ENCODE measurements at regions not wholly inside any gene's neighbourhood (a gene's known extent, or its start where the extent isn't known, plus 50 kb on each side); places are given as distances from the start of the nearest gene placed in this dataset.
"Not testable (repeated sequence)": the region's sequence is repeated elsewhere in the genome, so short reads cannot be mapped to it uniquely, and the experiment has no call there.

DNA sequence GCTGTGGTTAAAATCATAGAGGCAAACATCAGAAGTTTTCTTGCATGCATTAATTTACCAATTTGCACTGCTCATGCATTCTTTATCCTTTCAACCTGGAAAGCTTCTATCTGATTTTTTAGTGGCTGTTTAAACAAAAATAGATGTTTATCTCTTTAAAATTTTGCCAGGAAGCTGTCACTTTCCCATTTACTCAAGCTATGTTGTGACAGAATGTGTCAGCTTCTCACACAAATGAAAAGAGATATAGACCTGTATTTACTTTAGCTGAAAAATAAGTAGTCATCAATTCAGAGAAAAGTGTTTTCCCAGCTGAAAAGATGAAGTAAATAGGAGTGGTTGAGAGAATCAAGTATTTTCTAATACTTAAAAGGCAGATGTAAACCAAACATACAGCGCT is 872.8 kb downstream of the DACH1 start:
- Histone ChIP-seq H3K4me1 (ENCODE audit: insufficient read depth, poor library complexity, severe bottlenecking) (no peaks in the 10 kb centered on the region), H3K27me3 (ENCODE audit: insufficient read depth, poor library complexity, severe bottlenecking) (peaks cover 4% of the 10 kb centered on the region), H3K9me3 (ENCODE audit: severe bottlenecking) (no peaks in the 10 kb centered on the region), H3K36me3 (ENCODE audit: low read depth) (no peaks in the 10 kb centered on the region), H3K27ac (ENCODE audit: poor library complexity, severe bottlenecking) (no peak overlapping the region), H3K4me3 (ENCODE audit: severe bottlenecking) (no peak overlapping the region)
- DNase-seq (ENCODE audit: low spot score): no peak
- TF ChIP-seq, protein P1, sequence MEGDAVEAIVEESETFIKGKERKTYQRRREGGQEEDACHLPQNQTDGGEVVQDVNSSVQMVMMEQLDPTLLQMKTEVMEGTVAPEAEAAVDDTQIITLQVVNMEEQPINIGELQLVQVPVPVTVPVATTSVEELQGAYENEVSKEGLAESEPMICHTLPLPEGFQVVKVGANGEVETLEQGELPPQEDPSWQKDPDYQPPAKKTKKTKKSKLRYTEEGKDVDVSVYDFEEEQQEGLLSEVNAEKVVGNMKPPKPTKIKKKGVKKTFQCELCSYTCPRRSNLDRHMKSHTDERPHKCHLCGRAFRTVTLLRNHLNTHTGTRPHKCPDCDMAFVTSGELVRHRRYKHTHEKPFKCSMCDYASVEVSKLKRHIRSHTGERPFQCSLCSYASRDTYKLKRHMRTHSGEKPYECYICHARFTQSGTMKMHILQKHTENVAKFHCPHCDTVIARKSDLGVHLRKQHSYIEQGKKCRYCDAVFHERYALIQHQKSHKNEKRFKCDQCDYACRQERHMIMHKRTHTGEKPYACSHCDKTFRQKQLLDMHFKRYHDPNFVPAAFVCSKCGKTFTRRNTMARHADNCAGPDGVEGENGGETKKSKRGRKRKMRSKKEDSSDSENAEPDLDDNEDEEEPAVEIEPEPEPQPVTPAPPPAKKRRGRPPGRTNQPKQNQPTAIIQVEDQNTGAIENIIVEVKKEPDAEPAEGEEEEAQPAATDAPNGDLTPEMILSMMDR (IDR thresholded peaks at IDR 0.05; ENCODE audit: poor library complexity, severe bottlenecking): no peak
- no peak for ATAC-seq (ENCODE audit: low read depth)

DNA sequence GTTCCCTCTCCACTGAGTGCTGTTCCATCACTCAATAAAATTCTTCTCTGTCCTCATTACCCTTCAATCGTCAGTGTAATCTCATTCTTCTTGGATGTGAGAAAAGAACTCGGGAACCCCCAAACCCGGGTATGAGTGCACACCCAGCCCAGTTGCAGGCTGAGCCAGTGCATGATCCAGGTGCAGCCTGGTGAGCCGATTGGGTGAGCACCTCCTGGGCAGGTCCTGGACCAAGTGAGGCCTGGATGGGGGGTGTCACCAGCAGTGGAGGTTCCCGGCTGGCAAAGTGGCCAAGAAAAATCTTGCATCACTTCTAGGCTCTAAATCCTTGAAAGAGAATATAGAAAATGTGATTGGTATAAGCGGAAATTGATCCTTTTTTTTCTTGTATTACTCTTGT is 878.8 kb upstream of the KLHL1 start:
- H3K27ac ChIP-seq (ENCODE audit: poor library complexity, severe bottlenecking): no peak overlapping the region
- no peak for DNase-seq (ENCODE audit: low spot score)
- no peaks in the 10 kb centered on the region for H3K9me3 ChIP-seq (ENCODE audit: severe bottlenecking)
- H3K27me3 ChIP-seq (ENCODE audit: insufficient read depth, poor library complexity, severe bottlenecking): no peaks in the 10 kb centered on the region
- no peaks in the 10 kb centered on the region for H3K4me1 ChIP-seq (ENCODE audit: insufficient read depth, poor library complexity, severe bottlenecking)
- H3K4me3 ChIP-seq (ENCODE audit: severe bottlenecking): no peak overlapping the region
- no peaks in the 10 kb centered on the region for H3K36me3 ChIP-seq (ENCODE audit: low read depth)
- ATAC-seq (ENCODE audit: low read depth): no peak
- TF ChIP-seq, protein P1 (IDR thresholded peaks at IDR 0.05; ENCODE audit: poor library complexity, severe bottlenecking): no peak

DNA sequence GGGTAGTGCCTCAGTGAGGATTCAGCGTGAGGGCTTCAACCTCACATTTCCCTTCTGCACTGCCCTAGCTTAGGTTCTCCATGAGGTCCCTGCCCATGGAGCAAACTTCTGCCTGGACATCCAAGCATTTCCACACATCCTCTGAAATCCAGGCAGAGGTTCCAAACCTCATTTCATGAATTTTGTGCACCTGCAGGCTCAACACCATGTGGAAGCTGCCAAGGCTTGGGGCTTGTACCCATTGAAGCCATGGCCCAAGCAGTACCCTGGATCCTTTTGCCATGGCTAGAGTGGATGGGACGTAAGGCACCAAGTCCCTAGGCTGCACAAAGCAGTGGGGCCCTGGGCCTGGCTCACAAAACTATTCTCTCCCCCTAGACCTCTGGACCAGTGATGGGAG is 877.1 kb upstream of the KLHL1 start:
- TF ChIP-seq, protein P1 (IDR thresholded peaks at IDR 0.05; ENCODE audit: poor library complexity, severe bottlenecking): no peak
- Histone ChIP-seq H3K9me3 (ENCODE audit: severe bottlenecking) (no peaks in the 10 kb centered on the region), H3K4me3 (ENCODE audit: severe bottlenecking) (no peak overlapping the region), H3K36me3 (ENCODE audit: low read depth) (no peaks in the 10 kb centered on the region), H3K4me1 (ENCODE audit: insufficient read depth, poor library complexity, severe bottlenecking) (no peaks in the 10 kb centered on the region), H3K27me3 (ENCODE audit: insufficient read depth, poor library complexity, severe bottlenecking) (no peaks in the 10 kb centered on the region), H3K27ac (ENCODE audit: poor library complexity, severe bottlenecking) (no peak overlapping the region)
- DNase-seq (ENCODE audit: low spot score): no peak
- ATAC-seq (ENCODE audit: low read depth): no peak

DNA sequence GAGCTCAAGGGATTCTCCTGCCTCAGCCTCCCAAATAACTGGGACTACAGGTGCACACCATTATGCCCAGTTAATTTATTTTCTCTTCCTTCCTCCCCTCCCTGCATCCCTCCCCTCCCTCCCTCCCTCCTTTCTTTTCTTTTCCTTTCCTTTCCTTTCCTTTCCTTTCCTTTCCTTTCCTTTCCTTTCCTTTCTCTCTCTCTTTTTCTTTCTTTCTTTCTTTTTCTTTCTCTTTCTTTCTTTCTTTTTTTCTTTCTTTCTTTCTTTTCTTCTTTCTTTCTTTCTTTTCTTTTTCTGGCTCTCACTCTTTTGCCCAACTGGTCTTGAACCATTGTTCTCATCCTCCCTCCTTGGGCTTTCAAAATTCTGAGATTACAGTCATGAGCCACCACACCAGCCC is 873.0 kb upstream of the KLHL1 start:
- ATAC-seq (ENCODE audit: low read depth); DNase-seq (ENCODE audit: low spot score); H3K4me1 ChIP-seq (ENCODE audit: insufficient read depth, poor library complexity, severe bottlenecking): not testable (repeated sequence)

DNA sequence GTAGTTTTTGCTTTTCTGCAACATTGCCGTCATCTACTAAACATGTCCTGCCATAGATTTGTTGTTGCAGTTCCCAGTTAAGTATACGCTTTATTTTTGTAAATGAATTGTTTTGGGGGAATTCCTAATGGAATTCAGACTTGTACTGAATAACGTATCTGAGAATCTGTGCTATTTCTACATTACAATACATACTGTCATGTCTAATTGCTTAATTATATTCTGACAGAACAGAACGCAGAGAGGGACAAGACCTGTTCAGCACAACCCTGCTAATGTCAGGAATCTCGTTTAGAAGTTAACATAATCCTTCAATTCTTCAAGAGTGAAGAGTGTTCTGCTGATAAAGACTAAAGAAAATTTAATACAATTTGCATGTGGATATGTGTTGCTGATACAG is 861.1 kb upstream of the KLHL1 start:
- TF ChIP-seq, protein P1 (IDR thresholded peaks at IDR 0.05; ENCODE audit: poor library complexity, severe bottlenecking): no peak

More for the DNA sequence above, 873.0 kb upstream of the KLHL1 start:
- H3K27me3 ChIP-seq (ENCODE audit: insufficient read depth, poor library complexity, severe bottlenecking); H3K36me3 ChIP-seq (ENCODE audit: low read depth); H3K9me3 ChIP-seq (ENCODE audit: severe bottlenecking); H3K27ac ChIP-seq (ENCODE audit: poor library complexity, severe bottlenecking); H3K4me3 ChIP-seq (ENCODE audit: severe bottlenecking): not testable (repeated sequence)

More for the DNA sequence above, 861.1 kb upstream of the KLHL1 start:
- Histone ChIP-seq H3K4me3 (ENCODE audit: severe bottlenecking) (no peak overlapping the region), H3K36me3 (ENCODE audit: low read depth) (no peaks in the 10 kb centered on the region), H3K4me1 (ENCODE audit: insufficient read depth, poor library complexity, severe bottlenecking) (no peaks in the 10 kb centered on the region), H3K27me3 (ENCODE audit: insufficient read depth, poor library complexity, severe bottlenecking) (no peaks in the 10 kb centered on the region), H3K27ac (ENCODE audit: poor library complexity, severe bottlenecking) (no peak overlapping the region), H3K9me3 (ENCODE audit: severe bottlenecking) (no peaks in the 10 kb centered on the region)
- no peak for DNase-seq (ENCODE audit: low spot score)
- ATAC-seq (ENCODE audit: low read depth): no peak
